ENCODE measurements at regions not wholly inside any gene's neighbourhood (a gene's known extent, or its start where the extent isn't known, plus 50 kb on each side); places are given as distances from the start of the nearest gene placed in this dataset.

DNA sequence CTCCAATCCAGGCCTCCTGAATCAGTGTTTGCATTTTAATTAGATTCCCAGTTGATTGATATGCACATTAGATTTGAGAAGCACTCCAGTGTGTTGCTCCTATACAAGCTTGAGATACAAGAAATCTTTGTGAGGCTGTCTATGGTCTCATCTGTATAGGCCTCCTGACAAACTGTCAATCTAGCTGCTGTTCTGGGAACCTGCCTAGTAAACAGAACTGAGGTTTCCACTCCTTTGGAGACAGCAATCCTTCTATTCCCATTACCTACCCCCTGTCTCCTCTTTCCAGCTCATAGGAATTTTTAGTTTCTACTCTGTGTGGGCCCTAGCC, 306.1 kb upstream of the EMCN start:
- TF ChIP-seq, protein P1, sequence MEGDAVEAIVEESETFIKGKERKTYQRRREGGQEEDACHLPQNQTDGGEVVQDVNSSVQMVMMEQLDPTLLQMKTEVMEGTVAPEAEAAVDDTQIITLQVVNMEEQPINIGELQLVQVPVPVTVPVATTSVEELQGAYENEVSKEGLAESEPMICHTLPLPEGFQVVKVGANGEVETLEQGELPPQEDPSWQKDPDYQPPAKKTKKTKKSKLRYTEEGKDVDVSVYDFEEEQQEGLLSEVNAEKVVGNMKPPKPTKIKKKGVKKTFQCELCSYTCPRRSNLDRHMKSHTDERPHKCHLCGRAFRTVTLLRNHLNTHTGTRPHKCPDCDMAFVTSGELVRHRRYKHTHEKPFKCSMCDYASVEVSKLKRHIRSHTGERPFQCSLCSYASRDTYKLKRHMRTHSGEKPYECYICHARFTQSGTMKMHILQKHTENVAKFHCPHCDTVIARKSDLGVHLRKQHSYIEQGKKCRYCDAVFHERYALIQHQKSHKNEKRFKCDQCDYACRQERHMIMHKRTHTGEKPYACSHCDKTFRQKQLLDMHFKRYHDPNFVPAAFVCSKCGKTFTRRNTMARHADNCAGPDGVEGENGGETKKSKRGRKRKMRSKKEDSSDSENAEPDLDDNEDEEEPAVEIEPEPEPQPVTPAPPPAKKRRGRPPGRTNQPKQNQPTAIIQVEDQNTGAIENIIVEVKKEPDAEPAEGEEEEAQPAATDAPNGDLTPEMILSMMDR (IDR thresholded peaks at IDR 0.05 in 2 of 3, conservative IDR thresholded peaks at IDR 0.05 in 1 of 3; ENCODE audit: borderline replicate concordance in 1 of 3, insufficient read depth in 1 of 3, low read depth in 2 of 3, low read length in 2 of 3), result no peak
- TF ChIP-seq, protein P2, sequence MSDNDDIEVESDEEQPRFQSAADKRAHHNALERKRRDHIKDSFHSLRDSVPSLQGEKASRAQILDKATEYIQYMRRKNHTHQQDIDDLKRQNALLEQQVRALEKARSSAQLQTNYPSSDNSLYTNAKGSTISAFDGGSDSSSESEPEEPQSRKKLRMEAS (IDR thresholded peaks at IDR 0.05), result no peak
- TF ChIP-seq FOSL1 (IDR thresholded peaks at IDR 0.05; ENCODE audit: low read depth), result no peak
- TF ChIP-seq CEBPB (IDR thresholded peaks at IDR 0.05; ENCODE audit: low read depth), result no peak
- no peak for TF ChIP-seq POLR2A (IDR thresholded peaks at IDR 0.05; ENCODE audit: borderline replicate concordance, extremely low read depth, insufficient read depth, insufficient read length)
- TF ChIP-seq, protein P3, sequence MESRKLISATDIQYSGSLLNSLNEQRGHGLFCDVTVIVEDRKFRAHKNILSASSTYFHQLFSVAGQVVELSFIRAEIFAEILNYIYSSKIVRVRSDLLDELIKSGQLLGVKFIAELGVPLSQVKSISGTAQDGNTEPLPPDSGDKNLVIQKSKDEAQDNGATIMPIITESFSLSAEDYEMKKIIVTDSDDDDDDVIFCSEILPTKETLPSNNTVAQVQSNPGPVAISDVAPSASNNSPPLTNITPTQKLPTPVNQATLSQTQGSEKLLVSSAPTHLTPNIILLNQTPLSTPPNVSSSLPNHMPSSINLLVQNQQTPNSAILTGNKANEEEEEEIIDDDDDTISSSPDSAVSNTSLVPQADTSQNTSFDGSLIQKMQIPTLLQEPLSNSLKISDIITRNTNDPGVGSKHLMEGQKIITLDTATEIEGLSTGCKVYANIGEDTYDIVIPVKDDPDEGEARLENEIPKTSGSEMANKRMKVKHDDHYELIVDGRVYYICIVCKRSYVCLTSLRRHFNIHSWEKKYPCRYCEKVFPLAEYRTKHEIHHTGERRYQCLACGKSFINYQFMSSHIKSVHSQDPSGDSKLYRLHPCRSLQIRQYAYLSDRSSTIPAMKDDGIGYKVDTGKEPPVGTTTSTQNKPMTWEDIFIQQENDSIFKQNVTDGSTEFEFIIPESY (IDR thresholded peaks at IDR 0.05; ENCODE audit: extremely low read depth, insufficient replicate concordance, low read length), result no peak
- no peak for TF ChIP-seq TCF7L2 (IDR thresholded peaks at IDR 0.05; ENCODE audit: borderline replicate concordance, extremely low read depth, insufficient read depth, insufficient read length)
